PC-9 (cell line): ENCODE measurements at regions not wholly inside any gene's neighbourhood (a gene's known extent, or its start where the extent isn't known, plus 50 kb on each side); places are given as distances from the start of the nearest gene placed in this dataset.

Source experiments
- BruUV-seq: library from RNA; stranded (reverse); fragments of 400-500 nt; replicated peaks from 2 replicates; lab custom pipeline; 2021; lab: Mats Ljungman, UMichigan
- CTCF ChIA-PET: fragments of 300-600 bp; sonication (Branson Sonifier 250); formaldehyde crosslinking; loops from one replicate; lab custom pipeline; 2022; ENCODE audit warnings: antibody characterized with exemption; lab: Charles Lee
- POLR2A ChIA-PET: fragments of 300-600 bp; sonication (Branson Sonifier 250); formaldehyde crosslinking; loops from one replicate; lab custom pipeline; 2022; ENCODE audit warnings: antibody characterized with exemption; ENCODE audit not compliant: unreplicated experiment; lab: Charles Lee
- DNase-seq, 2 experiments: peaks; one replicate each; pipeline versions ENCODE4 v3.0.0 to v3.0.0-alpha.2; 2015 to 2022; ENCODE audit warnings: mixed read lengths in 1 of 2
- H2AFZ ChIP-seq: fragments of 200-600 bp; sonication (generic); 2 replicates; pipeline ENCODE4 v1.8.1; 2017; ENCODE audit warnings: antibody characterized with exemption
- H3F3A ChIP-seq: fragments of 200-600 bp; sonication (generic); 2 replicates; pipeline ENCODE4 v1.8.1; 2017; ENCODE audit warnings: antibody characterized with exemption, mild to moderate bottlenecking, low read depth; ENCODE audit not compliant: insufficient read depth
- H3K27ac ChIP-seq: fragments of 200-600 bp; sonication (generic); 2 replicates; pipeline ENCODE4 v1.6.1; 2016; ENCODE audit warnings: mixed run types
- H3K27me3 ChIP-seq: fragments of 200-600 bp; sonication (generic); 2 replicates; pipeline ENCODE4 v1.6.1; 2016; ENCODE audit warnings: low read depth, mixed run types; ENCODE audit not compliant: insufficient read depth
- H3K36me3 ChIP-seq: fragments of 200-600 bp; sonication (generic); 2 replicates; pipeline ENCODE4 v1.6.1; 2016; ENCODE audit warnings: low read depth, mixed run types
- H3K4me1 ChIP-seq: fragments of 200-600 bp; sonication (generic); replicated peaks from 2 replicates; pipeline ENCODE4 v1.6.1; 2016; ENCODE audit warnings: mixed run types; ENCODE audit not compliant: insufficient read depth
- H3K4me2 ChIP-seq: fragments of 200-600 bp; sonication (generic); 2 replicates; pipeline ENCODE4 v1.6.1; 2017; ENCODE audit warnings: mixed run types
- H3K4me3 ChIP-seq: fragments of 200-600 bp; sonication (generic); 2 replicates; pipeline ENCODE4 v1.6.1; 2016; ENCODE audit warnings: mixed run types
- H3K79me2 ChIP-seq: fragments of 200-600 bp; sonication (generic); 2 replicates; pipeline ENCODE4 v1.6.1; 2017; ENCODE audit warnings: low read depth, mixed run types
- H3K9me2 ChIP-seq: fragments of 200-600 bp; sonication (generic); 2 replicates; pipeline ENCODE4 v1.8.1; 2017; ENCODE audit warnings: mild to moderate bottlenecking; ENCODE audit not compliant: insufficient read depth
- H3K9me3 ChIP-seq: fragments of 200-600 bp; sonication (generic); 2 replicates; pipeline ENCODE4 v1.8.1; 2016; ENCODE audit warnings: low read depth; ENCODE audit not compliant: insufficient read depth
- H4K20me1 ChIP-seq: fragments of 200-600 bp; sonication (generic); 2 replicates; pipeline ENCODE4 v1.8.1; 2017; ENCODE audit not compliant: insufficient read depth
- EZH2 ChIP-seq: fragments of 200-600 bp; sonication (generic); IDR thresholded peaks from 2 replicates; pipeline ENCODE4 v1.8.0; 2017; ENCODE audit warnings: antibody characterized with exemption, low read depth
- intact Hi-C: fragments of 100-400 bp; cut with micrococcal nuclease; formaldehyde crosslinking; loops from one replicate; pipeline ENCODE4 v1.10.0; 2022; ENCODE audit not compliant: unreplicated experiment
- TF ChIP-seq, protein P1 (sequence below): fragments of 200-600 bp; sonication (generic); conservative IDR thresholded peaks from 2 replicates; pipeline ENCODE4 v1.6.1; 2017; ENCODE audit warnings: mixed run types, antibody characterized with exemption, mild to moderate bottlenecking, moderate library complexity

DNA sequence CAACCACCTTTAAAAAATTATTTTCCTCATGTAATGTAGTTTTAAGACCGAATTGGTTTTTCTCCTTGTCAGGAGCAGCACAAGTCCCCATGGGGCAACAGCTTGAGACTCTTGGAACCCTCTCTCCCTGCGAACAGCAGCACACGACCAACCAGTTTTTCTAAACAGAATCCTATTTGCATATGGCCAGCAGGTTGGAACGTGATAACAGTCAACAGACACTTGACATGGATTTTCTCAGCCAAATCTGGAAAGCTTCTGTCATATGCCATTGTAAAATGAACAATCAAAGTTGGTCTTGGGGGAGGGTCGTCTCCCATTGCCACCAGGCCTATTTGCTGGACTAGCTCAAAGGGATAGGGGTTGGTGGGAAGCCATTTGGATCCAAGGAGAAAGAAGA lies 1915.0 kb upstream of the FLRT2 start:
- ChIA-PET CTCF (no interaction called here), POLR2A (interaction anchor here (0.6 kb wide), 1 partner anchor 167 kb away, joined by 7 read pairs; no protein-coding TSS in a partner anchor)
- no peak overlapping the region for H2AFZ ChIP-seq
- BruUV-seq, result no TSS peak
- H3K4me1 ChIP-seq, result no peaks in the 10 kb centered on the region
- H3K79me2 ChIP-seq, result no peaks in the 10 kb centered on the region
- no peak overlapping the region for H3K4me2 ChIP-seq
- intact Hi-C loops, result no loop called here
- no peaks in the 10 kb centered on the region for H3K27me3 ChIP-seq
- H4K20me1 ChIP-seq, result no peaks in the 10 kb centered on the region
- no peak overlapping the region for H3K4me3 ChIP-seq
- H3K27ac ChIP-seq, result no peak overlapping the region
- H3K36me3 ChIP-seq, result no peaks in the 10 kb centered on the region
- no peaks in the 10 kb centered on the region for H3K9me2 ChIP-seq
- TF ChIP-seq, protein P1, sequence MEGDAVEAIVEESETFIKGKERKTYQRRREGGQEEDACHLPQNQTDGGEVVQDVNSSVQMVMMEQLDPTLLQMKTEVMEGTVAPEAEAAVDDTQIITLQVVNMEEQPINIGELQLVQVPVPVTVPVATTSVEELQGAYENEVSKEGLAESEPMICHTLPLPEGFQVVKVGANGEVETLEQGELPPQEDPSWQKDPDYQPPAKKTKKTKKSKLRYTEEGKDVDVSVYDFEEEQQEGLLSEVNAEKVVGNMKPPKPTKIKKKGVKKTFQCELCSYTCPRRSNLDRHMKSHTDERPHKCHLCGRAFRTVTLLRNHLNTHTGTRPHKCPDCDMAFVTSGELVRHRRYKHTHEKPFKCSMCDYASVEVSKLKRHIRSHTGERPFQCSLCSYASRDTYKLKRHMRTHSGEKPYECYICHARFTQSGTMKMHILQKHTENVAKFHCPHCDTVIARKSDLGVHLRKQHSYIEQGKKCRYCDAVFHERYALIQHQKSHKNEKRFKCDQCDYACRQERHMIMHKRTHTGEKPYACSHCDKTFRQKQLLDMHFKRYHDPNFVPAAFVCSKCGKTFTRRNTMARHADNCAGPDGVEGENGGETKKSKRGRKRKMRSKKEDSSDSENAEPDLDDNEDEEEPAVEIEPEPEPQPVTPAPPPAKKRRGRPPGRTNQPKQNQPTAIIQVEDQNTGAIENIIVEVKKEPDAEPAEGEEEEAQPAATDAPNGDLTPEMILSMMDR, result no peak
- no peak for TF ChIP-seq EZH2
- H3F3A ChIP-seq, result no peaks in the 10 kb centered on the region
- H3K9me3 ChIP-seq, result no peaks in the 10 kb centered on the region
- no peak for DNase-seq

DNA sequence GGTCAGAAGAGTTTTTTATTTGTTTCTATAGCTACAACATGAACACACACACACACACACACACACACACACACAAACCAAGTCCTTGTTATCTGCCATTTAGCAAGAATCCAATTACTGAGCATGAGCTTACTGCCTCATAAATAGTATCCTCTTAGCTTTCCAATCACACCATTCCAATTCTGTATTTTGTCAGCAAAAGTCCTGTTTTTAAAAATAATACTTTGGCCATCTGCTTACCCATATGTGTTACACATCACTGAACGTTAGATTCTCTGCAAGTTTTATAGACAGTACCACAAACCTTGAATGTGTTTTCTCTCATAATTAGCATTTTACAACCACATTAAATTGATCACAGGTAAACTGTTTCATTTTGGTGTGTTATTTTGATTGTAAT lies 1905.4 kb upstream of the FLRT2 start:
- Histone ChIP-seq H3F3A (no peaks in the 10 kb centered on the region), H2AFZ (no peak overlapping the region), H3K36me3 (no peaks in the 10 kb centered on the region), H3K4me3 (no peak overlapping the region), H3K9me3 (no peaks in the 10 kb centered on the region), H3K27ac (no peak overlapping the region), H3K9me2 (no peaks in the 10 kb centered on the region), H3K79me2 (no peaks in the 10 kb centered on the region), H3K4me1 (no peaks in the 10 kb centered on the region), H3K27me3 (no peaks in the 10 kb centered on the region), H3K4me2 (no peak overlapping the region), H4K20me1 (no peaks in the 10 kb centered on the region)
- TF ChIP-seq, protein P1, result no peak
- TF ChIP-seq EZH2, result no peak
- ChIA-PET CTCF (no interaction called here), POLR2A (no interaction called here)
- DNase-seq, result no peak
- intact Hi-C loops, result no loop called here
- BruUV-seq, result no TSS peak

DNA sequence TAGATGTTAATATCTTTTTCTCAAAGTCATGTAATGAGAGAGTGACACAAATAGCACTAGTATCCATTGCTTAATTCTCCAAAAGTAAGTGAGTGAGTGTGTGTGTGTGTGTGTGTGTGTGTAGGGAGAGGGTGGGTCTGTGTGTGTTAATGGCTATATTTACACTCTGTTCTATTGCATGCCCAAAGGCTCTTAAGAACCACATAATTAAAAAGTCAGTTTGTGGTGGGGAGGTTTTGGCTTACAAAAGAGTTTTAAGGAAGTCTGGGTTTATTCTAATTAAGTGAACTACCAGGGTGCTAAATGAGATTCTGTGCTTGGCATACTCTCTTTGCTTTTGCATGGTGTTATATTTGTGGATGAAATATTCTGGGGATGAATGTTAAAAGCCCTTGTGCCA lies 1897.6 kb upstream of the FLRT2 start:
- no peaks in the 10 kb centered on the region for H3K9me3 ChIP-seq
- TF ChIP-seq EZH2, result no peak
- TF ChIP-seq, protein P1, result no peak
- DNase-seq, result no peak
- no peak overlapping the region for H2AFZ ChIP-seq
- no peaks in the 10 kb centered on the region for H3K79me2 ChIP-seq
- no peaks in the 10 kb centered on the region for H3F3A ChIP-seq
- H3K27ac ChIP-seq, result no peak overlapping the region
- H3K4me2 ChIP-seq, result no peak overlapping the region
- H3K4me3 ChIP-seq, result no peak overlapping the region
- H3K4me1 ChIP-seq, result no peaks in the 10 kb centered on the region
- CTCF ChIA-PET, result no interaction called here
- H4K20me1 ChIP-seq, result no peaks in the 10 kb centered on the region
- no peaks in the 10 kb centered on the region for H3K9me2 ChIP-seq
- no TSS peak for BruUV-seq
- H3K36me3 ChIP-seq, result no peaks in the 10 kb centered on the region
- intact Hi-C loops, result no loop called here
- POLR2A ChIA-PET, result no interaction called here
- H3K27me3 ChIP-seq, result no peaks in the 10 kb centered on the region
